CD14-positive monocyte (primary cell): ENCODE measurements at regions not wholly inside any gene's neighbourhood (a gene's known extent, or its start where the extent isn't known, plus 50 kb on each side); places are given as distances from the start of the nearest gene placed in this dataset.

ENCODE experiments used
- DNase-seq, 3 donors: peaks; one replicate each; pipeline ENCODE4 v3.0.0-alpha.2; 2011 to 2022
- H2AFZ ChIP-seq: 2 replicates; pipeline ENCODE4 v1.6.0; 2012; ENCODE audit warnings: mild to moderate bottlenecking, low read depth, low read length, inconsistent platforms; ENCODE audit not compliant: insufficient read depth, poor library complexity, severe bottlenecking
- H3K27ac ChIP-seq, 2 donors: 1 replicate in 1 of 2; 2 replicates in 1 of 2; pipeline ENCODE4 v1.5.1; 2012 to 2013; ENCODE audit warnings: low read length in 2 of 2, control low read depth in 1 of 2, inconsistent platforms in 1 of 2, low read depth in 1 of 2, mild to moderate bottlenecking in 1 of 2
- H3K27me3 ChIP-seq, 2 donors: one replicate each; pipeline versions ENCODE4 v1.6.0 to v1.6.1; 2011 to 2013; ENCODE audit warnings: low read length in 2 of 2; ENCODE audit not compliant: control insufficient read depth in 2 of 2, insufficient read depth in 2 of 2
- H3K36me3 ChIP-seq, 2 donors: replicated peaks in 1 of 2; 1 replicate in 1 of 2; 2 replicates in 1 of 2; pipeline versions ENCODE4 v1.5.1 to v1.6.1; 2012 to 2013; ENCODE audit warnings: low read length in 2 of 2, control low read depth in 1 of 2, inconsistent platforms in 1 of 2, mild to moderate bottlenecking in 1 of 2; ENCODE audit not compliant: insufficient read depth in 2 of 2, control insufficient read depth in 1 of 2
- H3K4me1 ChIP-seq, 2 donors: 1 replicate in 1 of 2; 2 replicates in 1 of 2; pipeline versions ENCODE4 v1.5.1 to v1.6.1; 2012 to 2013; ENCODE audit warnings: low read length in 2 of 2, control low read depth in 1 of 2, inconsistent platforms in 1 of 2, mild to moderate bottlenecking in 1 of 2, moderate library complexity in 1 of 2; ENCODE audit not compliant: insufficient read depth in 2 of 2, control insufficient read depth in 1 of 2
- H3K4me2 ChIP-seq: replicated peaks from 2 replicates; pipeline ENCODE3; 2012; ENCODE audit warnings: low read length, moderate library complexity, mild to moderate bottlenecking; ENCODE audit not compliant: poor library complexity, severe bottlenecking; ENCODE audit errors: extremely low read depth
- H3K4me3 ChIP-seq, 3 experiments: fragments of 200-600 bp in 1 of 3; sonication (generic) in 1 of 3; replicated peaks in 1 of 3; 1 replicate in 2 of 3; 2 replicates in 1 of 3; pipeline ENCODE4 v1.5.1; 2011 to 2013; ENCODE audit warnings: low read length in 3 of 3, mild to moderate bottlenecking in 3 of 3, control low read depth in 2 of 3, low read depth in 2 of 3, inconsistent platforms in 1 of 3, moderate library complexity in 1 of 3
- H3K79me2 ChIP-seq: 2 replicates; pipeline ENCODE4 v1.6.0; 2012; ENCODE audit warnings: mild to moderate bottlenecking, control low read depth, inconsistent platforms, low read length, moderate library complexity; ENCODE audit not compliant: insufficient read depth
- H3K9ac ChIP-seq: 2 replicates; pipeline ENCODE4 v1.6.0; 2017; ENCODE audit warnings: low read length, mild to moderate bottlenecking; ENCODE audit not compliant: insufficient read depth, poor library complexity, severe bottlenecking
- H3K9me3 ChIP-seq, 2 donors: replicated peaks in 1 of 2; 1 replicate in 1 of 2; 2 replicates in 1 of 2; pipeline versions ENCODE4 v1.5.1 to v1.6.1; 2012 to 2013; ENCODE audit warnings: low read length in 2 of 2, control low read depth in 1 of 2; ENCODE audit not compliant: control insufficient read depth in 1 of 2, insufficient read depth in 1 of 2
- H4K20me1 ChIP-seq: 2 replicates; pipeline ENCODE4 v1.6.0; 2012; ENCODE audit warnings: mild to moderate bottlenecking, low read length, control low read depth, moderate library complexity; ENCODE audit not compliant: insufficient read depth
- H3K27ac Mint-ChIP-seq, 7 donors: one replicate each; pipeline ENCODE4 v1.8.0; 2020; ENCODE audit warnings: mild to moderate bottlenecking in 7 of 7, mixed read lengths in 7 of 7, moderate library complexity in 6 of 7, inconsistent platforms in 2 of 7
- H3K27me3 Mint-ChIP-seq, 3 donors: one replicate each; pipeline ENCODE4 v1.8.0; 2021 to 2022; ENCODE audit warnings: low read depth in 3 of 3, mild to moderate bottlenecking in 3 of 3, mixed read lengths in 3 of 3, moderate library complexity in 3 of 3, inconsistent platforms in 1 of 3
- H3K36me3 Mint-ChIP-seq, 2 donors: one replicate each; pipeline ENCODE4 v1.8.0; 2020; ENCODE audit warnings: mixed read lengths in 2 of 2, inconsistent platforms in 1 of 2, mild to moderate bottlenecking in 1 of 2
- H3K4me1 Mint-ChIP-seq: one replicate; pipeline ENCODE4 v1.8.0; 2020; ENCODE audit warnings: mild to moderate bottlenecking, mixed read lengths
- H3K4me3 Mint-ChIP-seq, 2 donors: one replicate each; pipeline ENCODE4 v1.8.0; 2020; ENCODE audit warnings: mild to moderate bottlenecking in 2 of 2, mixed read lengths in 2 of 2, moderate library complexity in 1 of 2
- H3K9me3 Mint-ChIP-seq, 7 donors: one replicate each; pipeline ENCODE4 v1.8.0; 2020 to 2022; ENCODE audit warnings: mixed read lengths in 7 of 7, mild to moderate bottlenecking in 6 of 7, moderate library complexity in 6 of 7, inconsistent platforms in 2 of 7
- CTCF ChIP-seq: fragments of 200-600 bp; IDR thresholded peaks from one replicate; pipeline ENCODE4 v1.8.0; 2022; ENCODE audit warnings: antibody characterized with exemption, mild to moderate bottlenecking
- WGBS: methylation state at CpG from one replicate; pipeline ENCODE4 v1.1.5; 2013; ENCODE audit warnings: missing lambda C conversion rate; ENCODE audit not compliant: insufficient coverage; 5-methylcytosine and 5-hydroxymethylcytosine counted together
- intact Hi-C, 2 donors: fragments of 100-400 bp; cut with micrococcal nuclease; formaldehyde crosslinking; loops; one replicate each; pipeline versions ENCODE4 v1.15.0 to v1.15.1; 2023

- H3K4me3 ChIP-seq, result no peak overlapping the region
- WGBS, result no CpG with 5 or more reads among the region's 2 CpGs
- Mint-ChIP-seq H3K27me3 (peaks cover 2 to 8% (median 7%) of the 10 kb centered on the region in 3 donors), H3K27ac (no peak overlapping the region), H3K4me1 (no peaks in the 10 kb centered on the region), H3K9me3 (peaks cover 0 to 5% (median 0%) of the 10 kb centered on the region in 7 donors), H3K36me3 (no peaks in the 10 kb centered on the region), H3K4me3 (no peak overlapping the region)
- no peak overlapping the region for H3K4me2 ChIP-seq
- no peaks in the 10 kb centered on the region for H3K9me3 ChIP-seq
- no peaks in the 10 kb centered on the region for H3K27me3 ChIP-seq
- no peaks in the 10 kb centered on the region for H3K79me2 ChIP-seq
- no peak for TF ChIP-seq CTCF
- H3K36me3 ChIP-seq, result no peaks in the 10 kb centered on the region
- H4K20me1 ChIP-seq, result no peaks in the 10 kb centered on the region
- H2AFZ ChIP-seq, result no peak overlapping the region
- intact Hi-C loops, result no loop called here
- H3K9ac ChIP-seq, result no peak overlapping the region
- no peaks in the 10 kb centered on the region for H3K4me1 ChIP-seq
- no peak for DNase-seq
- H3K27ac ChIP-seq, result no peak overlapping the region
Observed at GRCh38 chr2:31765078-31765945, 184.6 kb upstream of the SRD5A2 start.

- Histone ChIP-seq H3K36me3 (no peaks in the 10 kb centered on the region), H4K20me1 (no peaks in the 10 kb centered on the region), H3K4me1 (no peaks in the 10 kb centered on the region), H3K27ac (no peak overlapping the region), H3K9ac (no peak overlapping the region), H3K27me3 (no peaks in the 10 kb centered on the region), H3K79me2 (no peaks in the 10 kb centered on the region), H3K4me2 (no peak overlapping the region), H3K9me3 (no peaks in the 10 kb centered on the region), H3K4me3 (no peak overlapping the region), H2AFZ (no peak overlapping the region)
- no peaks in the 10 kb centered on the region for H3K36me3 Mint-ChIP-seq
- no peak for DNase-seq
- WGBS, result no CpG with 5 or more reads among the region's 2 CpGs
- intact Hi-C loops, result no loop called here
- no peak overlapping the region for H3K27ac Mint-ChIP-seq
- peaks cover 0 to 9% (median 0%) of the 10 kb centered on the region in 7 donors for H3K9me3 Mint-ChIP-seq
- no peak for TF ChIP-seq CTCF
- H3K4me1 Mint-ChIP-seq, result no peaks in the 10 kb centered on the region
- peaks cover 2 to 8% (median 7%) of the 10 kb centered on the region in 3 donors for H3K27me3 Mint-ChIP-seq
- no peak overlapping the region for H3K4me3 Mint-ChIP-seq
Observed at GRCh38 chr2:31764169-31764568, 183.4 kb upstream of the SRD5A2 start.
